Naive thymus-derived CD4-positive, alpha-beta T cell (primary cell): ENCODE measurements at regions not wholly inside any gene's neighbourhood (a gene's known extent, or its start where the extent isn't known, plus 50 kb on each side); places are given as distances from the start of the nearest gene placed in this dataset.
"Not testable (repeated sequence)": the region's sequence is repeated elsewhere in the genome, so short reads cannot be mapped to it uniquely, and the experiment has no call there.

ENCODE experiments used
- ATAC-seq: fragments of 150-1000 bp; cut with Tn5 transposase; 2 replicates; pipeline ENCODE4 v1.10.0; 2021; ENCODE audit warnings: mild to moderate bottlenecking, moderate library complexity
- CTCF ChIA-PET: fragments of 350-600 bp; sonication (Branson Sonifier 250); formaldehyde crosslinking; loops from one replicate; lab custom pipeline; 2021; ENCODE audit warnings: antibody characterized with exemption; lab: Charles Lee
- POLR2A ChIA-PET: fragments of 350-600 bp; sonication (Branson Sonifier 250); formaldehyde crosslinking; loops from one replicate; lab custom pipeline; 2021; ENCODE audit warnings: antibody characterized with exemption, inconsistent platforms; lab: Charles Lee
- DNase-seq, 9 donors: peaks; one replicate each; pipeline versions ENCODE4 v3.0.0 to v3.0.0-alpha.2; 2020 to 2022; ENCODE audit warnings: mixed read lengths in 1 of 9
- H3K27ac ChIP-seq: one replicate; pipeline ENCODE4 v1.7.0; 2013; ENCODE audit warnings: mild to moderate bottlenecking, low read depth, low read length, moderate library complexity
- H3K27me3 ChIP-seq, 2 donors: one replicate each; pipeline ENCODE4 v1.7.0; 2013; ENCODE audit warnings: low read length in 2 of 2, mild to moderate bottlenecking in 2 of 2, moderate library complexity in 2 of 2; ENCODE audit not compliant: control insufficient read depth in 2 of 2, insufficient read depth in 2 of 2
- H3K36me3 ChIP-seq, 3 experiments: 1 replicate in 2 of 3; 2 replicates in 1 of 3; pipeline ENCODE4 v1.7.0; 2013; ENCODE audit warnings: low read length in 3 of 3, mild to moderate bottlenecking in 3 of 3, moderate library complexity in 1 of 3; ENCODE audit not compliant: insufficient read depth in 3 of 3, control insufficient read depth in 2 of 3
- H3K4me1 ChIP-seq, 2 donors: one replicate each; pipeline ENCODE4 v1.7.0; 2013; ENCODE audit warnings: low read length in 2 of 2, mild to moderate bottlenecking in 2 of 2, moderate library complexity in 1 of 2; ENCODE audit not compliant: control insufficient read depth in 2 of 2, insufficient read depth in 2 of 2
- H3K4me3 ChIP-seq: 2 replicates; pipeline ENCODE4 v1.7.0; 2013; ENCODE audit warnings: mild to moderate bottlenecking, low read length
- H3K9me3 ChIP-seq, 3 experiments: 1 replicate in 2 of 3; 2 replicates in 1 of 3; pipeline ENCODE4 v1.7.0; 2013; ENCODE audit warnings: low read length in 3 of 3; ENCODE audit not compliant: control insufficient read depth in 2 of 3
- H3K27ac Mint-ChIP-seq, 9 donors: one replicate each; pipeline ENCODE4 v1.8.0; 2020 to 2022; ENCODE audit warnings: mixed read lengths in 9 of 9, mild to moderate bottlenecking in 8 of 9, moderate library complexity in 5 of 9, inconsistent platforms in 2 of 9
- H3K27me3 Mint-ChIP-seq, 5 donors: one replicate each; pipeline ENCODE4 v1.8.0; 2021 to 2022; ENCODE audit warnings: mixed read lengths in 5 of 5, mild to moderate bottlenecking in 1 of 5
- H3K36me3 Mint-ChIP-seq, 5 donors: one replicate each; pipeline ENCODE4 v1.8.0; 2020 to 2022; ENCODE audit warnings: mixed read lengths in 5 of 5, mild to moderate bottlenecking in 3 of 5, inconsistent platforms in 1 of 5
- H3K4me1 Mint-ChIP-seq, 7 donors: one replicate each; pipeline ENCODE4 v1.8.0; 2020 to 2022; ENCODE audit warnings: mixed read lengths in 7 of 7, mild to moderate bottlenecking in 3 of 7, inconsistent platforms in 1 of 7
- H3K4me3 Mint-ChIP-seq, 10 donors: one replicate each; pipeline ENCODE4 v1.8.0; 2020 to 2022; ENCODE audit warnings: mild to moderate bottlenecking in 10 of 10, mixed read lengths in 10 of 10, moderate library complexity in 6 of 10, inconsistent platforms in 2 of 10
- H3K9me3 Mint-ChIP-seq, 11 donors: one replicate each; pipeline ENCODE4 v1.8.0; 2020 to 2022; ENCODE audit warnings: mixed read lengths in 11 of 11, mild to moderate bottlenecking in 4 of 11, inconsistent platforms in 1 of 11, moderate library complexity in 1 of 11
- intact Hi-C, 2 donors: fragments of 100-400 bp; cut with micrococcal nuclease; formaldehyde crosslinking; loops; one replicate each; pipeline ENCODE4 v1.15.1; 2023

DNA sequence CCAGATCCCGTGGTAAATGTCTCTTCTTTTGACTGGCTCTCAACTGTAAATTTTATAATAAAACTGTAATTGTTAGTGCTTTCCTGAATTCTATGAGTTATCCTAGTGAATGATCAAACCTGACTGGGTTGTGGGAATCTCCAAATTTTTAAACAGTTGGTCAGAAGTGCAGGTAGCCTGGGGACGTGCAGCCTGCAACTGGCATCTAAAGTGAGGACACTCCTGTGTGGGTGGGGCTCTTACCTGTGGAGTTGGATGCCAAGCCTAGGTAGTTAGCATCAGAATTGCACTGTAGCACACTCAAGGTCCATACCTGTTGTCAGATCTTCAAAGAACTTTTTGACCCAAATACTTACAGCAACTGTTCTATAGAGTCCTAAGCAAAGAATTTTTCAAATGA, 207.1 kb upstream of the NBEA start:
- Mint-ChIP-seq H3K4me3 (no peak overlapping the region), H3K9me3 (peaks cover 0 to 3% (median 0%) of the 10 kb centered on the region in 11 donors), H3K36me3 (peaks cover 0 to under 1% (median 0%) of the 10 kb centered on the region in 5 donors), H3K4me1 (no peaks in the 10 kb centered on the region), H3K27ac (no peak overlapping the region), H3K27me3 (peaks cover 0 to 5% (median 0%) of the 10 kb centered on the region in 5 donors)
- Histone ChIP-seq H3K4me3 (no peak overlapping the region), H3K9me3 (no peaks in the 10 kb centered on the region), H3K4me1 (no peaks in the 10 kb centered on the region), H3K27ac (no peak overlapping the region), H3K27me3 (no peaks in the 10 kb centered on the region), H3K36me3 (no peaks in the 10 kb centered on the region)
- POLR2A ChIA-PET: no interaction called here
- ATAC-seq: no peak
- DNase-seq: no peak
- intact Hi-C loops: no loop called here
- CTCF ChIA-PET: no interaction called here

- H3K36me3 Mint-ChIP-seq: no peaks in the 10 kb centered on the region
- POLR2A ChIA-PET: no interaction called here
- Histone ChIP-seq H3K27me3 (no peaks in the 10 kb centered on the region), H3K4me1 (no peaks in the 10 kb centered on the region), H3K4me3 (no peak overlapping the region), H3K36me3 (no peaks in the 10 kb centered on the region), H3K27ac (no peak overlapping the region), H3K9me3 (no peaks in the 10 kb centered on the region)
- H3K9me3 Mint-ChIP-seq: peaks cover 0 to 3% (median 0%) of the 10 kb centered on the region in 11 donors
- ATAC-seq: no peak
- DNase-seq: no peak
- CTCF ChIA-PET: no interaction called here
- intact Hi-C loops: no loop called here
- no peaks in the 10 kb centered on the region for H3K4me1 Mint-ChIP-seq
- H3K27me3 Mint-ChIP-seq: no peaks in the 10 kb centered on the region
- no peak overlapping the region for H3K4me3 Mint-ChIP-seq
- H3K27ac Mint-ChIP-seq: no peak overlapping the region
Measured at GRCh38 chr13:34738254-34738992, 203.6 kb upstream of the NBEA start.

DNA sequence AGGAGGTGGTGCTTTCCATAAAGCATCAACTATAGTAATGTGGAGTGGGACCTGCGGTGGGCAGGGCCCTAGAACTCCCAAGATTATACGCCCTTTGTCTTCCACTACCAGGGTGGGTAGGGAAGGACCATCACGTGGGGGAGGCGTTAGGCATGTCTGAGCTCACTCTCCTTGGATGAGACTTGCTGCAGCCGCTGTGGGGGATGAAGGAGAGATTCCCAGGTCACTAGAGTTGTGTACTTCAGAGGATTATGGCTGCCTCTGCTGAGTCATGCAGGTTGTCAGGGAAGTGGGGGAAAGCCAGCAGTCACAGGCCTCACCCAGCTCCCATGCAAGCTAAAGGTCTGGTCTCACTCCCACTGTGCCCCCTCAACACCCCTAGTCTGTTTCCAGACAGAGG, 195.0 kb upstream of the NBEA start:
- ATAC-seq, H3K4me1 Mint-ChIP-seq, POLR2A ChIA-PET, DNase-seq, H3K36me3 ChIP-seq, H3K4me3 ChIP-seq, H3K4me3 Mint-ChIP-seq, CTCF ChIA-PET, H3K36me3 Mint-ChIP-seq, H3K27me3 ChIP-seq, H3K27ac ChIP-seq, intact Hi-C loops, H3K27ac Mint-ChIP-seq, H3K9me3 ChIP-seq, H3K4me1 ChIP-seq: not testable (repeated sequence)
- Mint-ChIP-seq H3K27me3 (peaks cover 0 to 32% (median 18%) of the 10 kb centered on the region in 5 donors), H3K9me3 (peaks cover 0 to 13% (median 5%) of the 10 kb centered on the region in 11 donors)

DNA sequence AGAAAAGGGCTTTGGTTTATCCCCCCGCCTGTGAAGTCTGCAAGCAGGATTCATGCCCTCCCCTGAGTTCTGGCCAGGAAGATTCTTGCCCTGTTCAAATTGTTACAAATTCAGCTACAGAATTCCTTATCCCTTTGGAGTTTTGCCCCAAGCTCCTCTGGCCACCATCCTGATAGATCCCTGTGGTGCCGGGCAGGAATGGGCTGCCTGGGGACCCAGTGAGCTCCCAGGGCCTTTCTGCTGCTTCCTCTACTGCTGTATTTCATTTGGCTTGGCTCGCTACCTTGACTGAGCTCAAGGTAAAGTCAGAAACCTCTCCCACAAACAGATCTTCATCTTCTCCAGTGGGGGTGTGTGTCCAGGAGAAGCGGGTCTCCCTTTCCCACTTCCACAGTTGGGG, 194.6 kb upstream of the NBEA start:
- Mint-ChIP-seq H3K4me1 (no peaks in the 10 kb centered on the region), H3K36me3 (no peaks in the 10 kb centered on the region), H3K4me3 (no peak overlapping the region), H3K9me3 (peaks cover 0 to 13% (median 5%) of the 10 kb centered on the region in 11 donors), H3K27ac (no peak overlapping the region), H3K27me3 (peaks cover 0 to 32% (median 23%) of the 10 kb centered on the region in 5 donors)
- ATAC-seq (no peak), DNase-seq (no peak)
- Histone ChIP-seq H3K9me3 (no peaks in the 10 kb centered on the region), H3K36me3 (no peaks in the 10 kb centered on the region), H3K27me3 (peaks cover 0 to 3% of the 10 kb centered on the region in 2 donors), H3K4me3 (no peak overlapping the region), H3K4me1 (no peaks in the 10 kb centered on the region), H3K27ac (no peak overlapping the region)
- CTCF ChIA-PET: no interaction called here
- intact Hi-C loops: no loop called here
- POLR2A ChIA-PET: no interaction called here

GRCh38 chr13:34748073-34748472, 194.0 kb upstream of the NBEA start:
- Mint-ChIP-seq H3K4me1 (no peaks in the 10 kb centered on the region), H3K36me3 (no peaks in the 10 kb centered on the region), H3K27ac (no peak overlapping the region), H3K27me3 (peaks cover 0 to 32% (median 23%) of the 10 kb centered on the region in 5 donors), H3K4me3 (no peak overlapping the region), H3K9me3 (peaks cover 0 to 13% (median 5%) of the 10 kb centered on the region in 11 donors)
- no peaks in the 10 kb centered on the region for H3K36me3 ChIP-seq
- H3K9me3 ChIP-seq: no peaks in the 10 kb centered on the region
- DNase-seq (no peak), ATAC-seq (no peak)
- CTCF ChIA-PET: no interaction called here
- intact Hi-C loops: no loop called here
- H3K4me1 ChIP-seq: no peaks in the 10 kb centered on the region
- POLR2A ChIA-PET: no interaction called here
- no peak overlapping the region for H3K4me3 ChIP-seq
- H3K27ac ChIP-seq: no peak overlapping the region
- peaks cover 0 to 3% of the 10 kb centered on the region in 2 donors for H3K27me3 ChIP-seq

- H3K36me3 ChIP-seq: no peaks in the 10 kb centered on the region
- DNase-seq (no peak), ATAC-seq (no peak)
- Mint-ChIP-seq H3K27me3 (peaks cover 0 to 32% (median 23%) of the 10 kb centered on the region in 5 donors), H3K4me1 (no peaks in the 10 kb centered on the region), H3K27ac (no peak overlapping the region), H3K36me3 (no peaks in the 10 kb centered on the region), H3K4me3 (no peak overlapping the region), H3K9me3 (peaks cover 0 to 13% (median 5%) of the 10 kb centered on the region in 11 donors)
- H3K4me3 ChIP-seq: no peak overlapping the region
- H3K4me1 ChIP-seq: no peaks in the 10 kb centered on the region
- ChIA-PET CTCF (no interaction called here), POLR2A (no interaction called here)
- H3K27me3 ChIP-seq: peaks cover 0 to 3% of the 10 kb centered on the region in 2 donors
- no peaks in the 10 kb centered on the region for H3K9me3 ChIP-seq
- intact Hi-C loops: no loop called here
- no peak overlapping the region for H3K27ac ChIP-seq
Measured at GRCh38 chr13:34748596-34748995, 193.5 kb upstream of the NBEA start.

DNA sequence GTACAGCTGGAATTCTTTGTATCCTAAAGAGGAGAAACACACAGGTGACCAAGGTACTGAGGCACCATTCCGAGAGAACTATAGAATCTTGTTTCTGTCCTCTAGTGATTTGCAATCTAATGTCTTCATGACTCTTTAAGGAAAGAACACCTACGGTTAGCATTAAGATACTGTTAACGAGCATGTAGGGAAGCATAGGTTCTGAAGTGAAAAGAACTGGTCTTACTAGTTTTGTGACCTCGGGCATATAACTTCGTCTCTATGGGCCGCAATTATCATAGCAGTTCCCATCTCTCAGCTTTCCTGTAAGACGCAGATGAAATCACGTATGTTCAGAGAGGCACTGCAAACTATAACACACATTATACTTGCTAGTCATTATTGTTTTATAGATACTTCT, 193.0 kb upstream of the NBEA start:
- Histone ChIP-seq H3K27ac (no peak overlapping the region), H3K36me3 (no peaks in the 10 kb centered on the region), H3K9me3 (no peaks in the 10 kb centered on the region), H3K4me1 (no peaks in the 10 kb centered on the region), H3K27me3 (peaks cover 0 to 3% of the 10 kb centered on the region in 2 donors), H3K4me3 (no peak overlapping the region)
- DNase-seq (no peak), ATAC-seq (no peak)
- peaks cover 0 to 32% (median 23%) of the 10 kb centered on the region in 5 donors for H3K27me3 Mint-ChIP-seq
- ChIA-PET CTCF (interaction anchor here (0.7 kb wide), 1 partner anchor 78 kb away, joined by 3 read pairs; no protein-coding TSS in a partner anchor), POLR2A (no interaction called here)
- no peaks in the 10 kb centered on the region for H3K4me1 Mint-ChIP-seq
- no peak overlapping the region for H3K27ac Mint-ChIP-seq
- no peaks in the 10 kb centered on the region for H3K36me3 Mint-ChIP-seq
- no peak overlapping the region for H3K4me3 Mint-ChIP-seq
- H3K9me3 Mint-ChIP-seq: peaks cover 0 to 12% (median 5%) of the 10 kb centered on the region in 11 donors
- intact Hi-C loops: no loop called here
